ENCODE measurements at regions not wholly inside any gene's neighbourhood (a gene's known extent, or its start where the extent isn't known, plus 50 kb on each side); places are given as distances from the start of the nearest gene placed in this dataset.

- TF ChIP-seq, protein P1, sequence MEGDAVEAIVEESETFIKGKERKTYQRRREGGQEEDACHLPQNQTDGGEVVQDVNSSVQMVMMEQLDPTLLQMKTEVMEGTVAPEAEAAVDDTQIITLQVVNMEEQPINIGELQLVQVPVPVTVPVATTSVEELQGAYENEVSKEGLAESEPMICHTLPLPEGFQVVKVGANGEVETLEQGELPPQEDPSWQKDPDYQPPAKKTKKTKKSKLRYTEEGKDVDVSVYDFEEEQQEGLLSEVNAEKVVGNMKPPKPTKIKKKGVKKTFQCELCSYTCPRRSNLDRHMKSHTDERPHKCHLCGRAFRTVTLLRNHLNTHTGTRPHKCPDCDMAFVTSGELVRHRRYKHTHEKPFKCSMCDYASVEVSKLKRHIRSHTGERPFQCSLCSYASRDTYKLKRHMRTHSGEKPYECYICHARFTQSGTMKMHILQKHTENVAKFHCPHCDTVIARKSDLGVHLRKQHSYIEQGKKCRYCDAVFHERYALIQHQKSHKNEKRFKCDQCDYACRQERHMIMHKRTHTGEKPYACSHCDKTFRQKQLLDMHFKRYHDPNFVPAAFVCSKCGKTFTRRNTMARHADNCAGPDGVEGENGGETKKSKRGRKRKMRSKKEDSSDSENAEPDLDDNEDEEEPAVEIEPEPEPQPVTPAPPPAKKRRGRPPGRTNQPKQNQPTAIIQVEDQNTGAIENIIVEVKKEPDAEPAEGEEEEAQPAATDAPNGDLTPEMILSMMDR (conservative IDR thresholded peaks at IDR 0.05; ENCODE audit: low read depth in 2 of 2), result no peak
- TF ChIP-seq JUNB (IDR thresholded peaks at IDR 0.05; ENCODE audit: unreplicated experiment) (no peak), ZNF462 (CRISPR knock-in tag; IDR thresholded peaks at IDR 0.05) (no peak)
- TF ChIP-seq, protein P2, sequence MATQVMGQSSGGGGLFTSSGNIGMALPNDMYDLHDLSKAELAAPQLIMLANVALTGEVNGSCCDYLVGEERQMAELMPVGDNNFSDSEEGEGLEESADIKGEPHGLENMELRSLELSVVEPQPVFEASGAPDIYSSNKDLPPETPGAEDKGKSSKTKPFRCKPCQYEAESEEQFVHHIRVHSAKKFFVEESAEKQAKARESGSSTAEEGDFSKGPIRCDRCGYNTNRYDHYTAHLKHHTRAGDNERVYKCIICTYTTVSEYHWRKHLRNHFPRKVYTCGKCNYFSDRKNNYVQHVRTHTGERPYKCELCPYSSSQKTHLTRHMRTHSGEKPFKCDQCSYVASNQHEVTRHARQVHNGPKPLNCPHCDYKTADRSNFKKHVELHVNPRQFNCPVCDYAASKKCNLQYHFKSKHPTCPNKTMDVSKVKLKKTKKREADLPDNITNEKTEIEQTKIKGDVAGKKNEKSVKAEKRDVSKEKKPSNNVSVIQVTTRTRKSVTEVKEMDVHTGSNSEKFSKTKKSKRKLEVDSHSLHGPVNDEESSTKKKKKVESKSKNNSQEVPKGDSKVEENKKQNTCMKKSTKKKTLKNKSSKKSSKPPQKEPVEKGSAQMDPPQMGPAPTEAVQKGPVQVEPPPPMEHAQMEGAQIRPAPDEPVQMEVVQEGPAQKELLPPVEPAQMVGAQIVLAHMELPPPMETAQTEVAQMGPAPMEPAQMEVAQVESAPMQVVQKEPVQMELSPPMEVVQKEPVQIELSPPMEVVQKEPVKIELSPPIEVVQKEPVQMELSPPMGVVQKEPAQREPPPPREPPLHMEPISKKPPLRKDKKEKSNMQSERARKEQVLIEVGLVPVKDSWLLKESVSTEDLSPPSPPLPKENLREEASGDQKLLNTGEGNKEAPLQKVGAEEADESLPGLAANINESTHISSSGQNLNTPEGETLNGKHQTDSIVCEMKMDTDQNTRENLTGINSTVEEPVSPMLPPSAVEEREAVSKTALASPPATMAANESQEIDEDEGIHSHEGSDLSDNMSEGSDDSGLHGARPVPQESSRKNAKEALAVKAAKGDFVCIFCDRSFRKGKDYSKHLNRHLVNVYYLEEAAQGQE (IDR thresholded peaks at IDR 0.05; ENCODE audit: unreplicated experiment), result no peak
- H2AFZ ChIP-seq, result no peak overlapping the region
- no peaks in the 10 kb centered on the region for H3K79me2 ChIP-seq (replicated peaks; ENCODE audit: insufficient read depth)
- H3K27ac Mint-ChIP-seq, result no peak overlapping the region
- DNase-seq (ENCODE audit: low spot score) (no peak), ATAC-seq (no peak)
- H3K27me3 ChIP-seq (ENCODE audit: insufficient read depth), result no peaks in the 10 kb centered on the region
- H3F3A ChIP-seq (replicated peaks; ENCODE audit: low read depth), result no peaks in the 10 kb centered on the region
- H3K27me3 Mint-ChIP-seq (ENCODE audit: insufficient read depth, low read depth, poor library complexity), result no peaks in the 10 kb centered on the region
- no peaks in the 10 kb centered on the region for H3K4me1 Mint-ChIP-seq
- H3K4me1 ChIP-seq (ENCODE audit: insufficient read depth), result no peaks in the 10 kb centered on the region
- no peaks in the 10 kb centered on the region for H4K20me1 ChIP-seq (replicated peaks; ENCODE audit: insufficient read depth)
- H3K4me3 Mint-ChIP-seq, result no peak overlapping the region
- 0 out of 3 replicates have a peak, but pooled peaks cover under 1% of the 10 kb centered on the region for H3K36me3 Mint-ChIP-seq (ENCODE audit: low read depth)
- no peak overlapping the region for H3K4me3 ChIP-seq
- no peak overlapping the region for H3K4me2 ChIP-seq
- no peaks in the 10 kb centered on the region for H3K36me3 ChIP-seq (ENCODE audit: insufficient read depth)
- H3K27ac ChIP-seq (ENCODE audit: low read depth), result no peak overlapping the region
- 0 out of 2 replicates have a peak, but pooled peaks cover 9% of the 10 kb centered on the region for H3K9me2 ChIP-seq (ENCODE audit: insufficient read depth)
- peaks cover under 1% of the 10 kb centered on the region; the same call in 2 of the 3 replicates for H3K9me3 Mint-ChIP-seq
These were observed 214.7 kb upstream of the SGO1 start for GRCh38 chr3:20400686-20401085.
